Thymus (tissue), 11 donors: ENCODE measurements at regions not wholly inside any gene's neighbourhood (a gene's known extent, or its start where the extent isn't known, plus 50 kb on each side); places are given as distances from the start of the nearest gene placed in this dataset.
"Not testable (repeated sequence)": the region's sequence is repeated elsewhere in the genome, so short reads cannot be mapped to it uniquely, and the experiment has no call there.

ENCODE experiments used
- DNase-seq, 9 donors: peaks; one replicate each; pipeline ENCODE4 v3.0.0-alpha.2; 2013; ENCODE audit warnings: low spot score in 9 of 9, low read depth in 6 of 9, missing footprints in 1 of 9
- H3K27ac ChIP-seq, 2 donors: one replicate each; pipeline ENCODE4 v1.5.1; 2013; ENCODE audit warnings: control low read depth in 1 of 2, low read depth in 1 of 2, low read length in 1 of 2, mild to moderate bottlenecking in 1 of 2, moderate library complexity in 1 of 2
- H3K27me3 ChIP-seq, 2 donors: one replicate each; pipeline ENCODE4 v1.5.1; 2013; ENCODE audit warnings: low read length in 1 of 2; ENCODE audit not compliant: control insufficient read depth in 2 of 2, insufficient read depth in 1 of 2
- H3K36me3 ChIP-seq, 2 donors: one replicate each; pipeline ENCODE4 v1.5.1; 2013; ENCODE audit warnings: low read length in 1 of 2, mild to moderate bottlenecking in 1 of 2, moderate library complexity in 1 of 2; ENCODE audit not compliant: control insufficient read depth in 2 of 2, insufficient read depth in 2 of 2
- H3K4me1 ChIP-seq, 2 donors: one replicate each; pipeline ENCODE4 v1.5.1; 2013; ENCODE audit warnings: low read length in 2 of 2; ENCODE audit not compliant: control insufficient read depth in 2 of 2, insufficient read depth in 2 of 2
- H3K4me3 ChIP-seq, 2 donors: one replicate each; pipeline ENCODE4 v1.5.1; 2013; ENCODE audit warnings: low read length in 2 of 2, control low read depth in 1 of 2, mild to moderate bottlenecking in 1 of 2
- H3K9me3 ChIP-seq, 2 donors: one replicate each; pipeline ENCODE4 v1.5.1; 2013; ENCODE audit warnings: low read length in 1 of 2, mild to moderate bottlenecking in 1 of 2; ENCODE audit not compliant: control insufficient read depth in 2 of 2, insufficient read depth in 1 of 2
- WGBS: extraction: QIAGEN DNeasy Blood & Tissue Kit; methylation state at CpG from one replicate; pipeline ENCODE4 v1.1.7; 2013; 5-methylcytosine and 5-hydroxymethylcytosine counted together
- donor health status: healthy.

DNA sequence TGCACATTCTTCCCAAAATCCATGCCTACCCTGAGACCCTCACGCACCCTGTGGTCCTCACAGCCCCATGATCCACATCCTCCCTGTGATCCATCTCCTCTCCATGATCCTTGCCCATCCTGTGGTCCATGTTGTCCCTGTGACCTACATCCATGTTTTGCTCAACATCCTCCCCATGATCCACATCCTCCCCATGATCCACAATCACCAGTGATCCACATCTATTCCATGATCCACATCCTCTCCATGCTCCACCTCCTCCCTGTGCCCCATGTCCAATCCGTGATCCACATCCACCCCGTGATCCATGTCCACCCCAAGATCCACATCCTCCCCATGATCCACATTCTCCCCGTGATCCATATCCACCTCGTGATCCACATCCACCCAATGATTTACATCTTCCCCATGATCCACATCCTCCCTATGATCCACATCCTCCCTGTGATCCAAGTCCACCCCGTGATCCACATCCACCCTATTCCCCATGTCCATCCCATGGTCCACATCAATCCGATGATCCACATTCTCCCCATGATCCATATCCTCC lies 281.2 kb downstream of the MYCN start:
- no peak for DNase-seq
- WGBS: 83% methylated on average over 7 of the region's 7 CpGs
- Histone ChIP-seq H3K36me3 (no peaks in the 10 kb centered on the region), H3K27ac (no peak overlapping the region), H3K4me3 (no peak overlapping the region), H3K9me3 (no peaks in the 10 kb centered on the region), H3K27me3 (no peaks in the 10 kb centered on the region), H3K4me1 (no peaks in the 10 kb centered on the region)

DNA sequence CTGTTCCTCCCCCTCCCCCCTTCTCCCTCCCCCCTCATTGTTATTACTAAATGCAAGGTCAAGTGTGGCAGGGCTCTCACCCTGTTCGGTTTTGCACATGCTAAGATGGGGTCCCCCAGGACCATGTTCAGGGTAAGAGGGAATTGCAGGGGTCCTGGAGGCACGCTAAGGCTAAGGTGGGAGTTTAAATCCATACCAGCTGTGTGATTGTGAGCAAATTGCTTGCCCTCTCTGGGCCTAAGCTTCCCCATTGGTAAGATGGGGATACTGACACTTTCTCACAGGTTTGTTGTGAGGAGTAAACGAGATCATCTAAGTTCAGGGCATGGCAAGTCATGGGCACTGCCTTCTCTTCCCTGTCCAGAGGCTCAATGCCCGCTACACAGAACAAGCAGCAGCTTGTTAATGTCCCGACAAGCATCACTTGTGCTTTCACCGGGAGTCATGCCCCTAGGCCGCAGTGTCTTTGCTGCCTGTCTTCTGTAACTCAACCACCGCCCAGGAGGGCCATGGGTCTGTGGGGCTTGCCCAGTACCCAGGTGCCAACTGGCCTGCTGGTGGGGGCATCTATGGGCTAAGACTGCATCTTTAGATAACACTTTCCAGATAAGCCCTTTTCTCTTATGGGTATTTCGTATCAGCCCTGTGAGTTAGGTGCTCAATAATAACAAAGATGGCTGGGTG lies 279.1 kb downstream of the MYCN start:
- no peaks in the 10 kb centered on the region for H3K36me3 ChIP-seq
- no peaks in the 10 kb centered on the region for H3K4me1 ChIP-seq
- no peak overlapping the region for H3K27ac ChIP-seq
- WGBS: 96% methylated on average over 9 of the region's 9 CpGs
- DNase-seq: no peak
- H3K9me3 ChIP-seq: no peaks in the 10 kb centered on the region
- H3K27me3 ChIP-seq: no peaks in the 10 kb centered on the region
- H3K4me3 ChIP-seq: no peak overlapping the region

DNA sequence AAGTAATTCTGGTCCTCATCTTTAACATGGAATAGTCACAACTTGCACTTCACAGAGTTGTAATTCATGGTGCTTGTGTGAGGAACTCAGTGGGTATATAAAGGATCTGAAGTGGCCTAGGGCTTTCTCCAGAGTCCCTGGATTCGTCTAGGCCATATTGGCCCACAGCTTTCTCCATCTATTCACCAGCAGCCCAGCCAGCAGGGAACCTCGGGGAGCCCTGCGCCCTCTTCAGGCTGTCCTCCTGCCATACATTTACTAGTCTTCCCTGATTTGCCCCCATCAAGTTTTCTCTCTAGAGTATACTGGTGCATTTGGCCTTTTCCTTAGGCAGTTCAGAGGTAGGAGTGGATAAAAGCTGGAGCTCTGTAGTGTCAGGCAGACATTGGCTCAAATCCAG lies 278.3 kb downstream of the MYCN start:
- peak in 2 of 9 donors; percentile 4 to 12 for DNase-seq
- no peaks in the 10 kb centered on the region for H3K27me3 ChIP-seq
- H3K27ac ChIP-seq: no peak overlapping the region
- no peaks in the 10 kb centered on the region for H3K4me1 ChIP-seq
- H3K9me3 ChIP-seq: no peaks in the 10 kb centered on the region
- H3K36me3 ChIP-seq: no peaks in the 10 kb centered on the region
- 33% methylated on average over 3 of the region's 3 CpGs for WGBS
- H3K4me3 ChIP-seq: no peak overlapping the region

DNA sequence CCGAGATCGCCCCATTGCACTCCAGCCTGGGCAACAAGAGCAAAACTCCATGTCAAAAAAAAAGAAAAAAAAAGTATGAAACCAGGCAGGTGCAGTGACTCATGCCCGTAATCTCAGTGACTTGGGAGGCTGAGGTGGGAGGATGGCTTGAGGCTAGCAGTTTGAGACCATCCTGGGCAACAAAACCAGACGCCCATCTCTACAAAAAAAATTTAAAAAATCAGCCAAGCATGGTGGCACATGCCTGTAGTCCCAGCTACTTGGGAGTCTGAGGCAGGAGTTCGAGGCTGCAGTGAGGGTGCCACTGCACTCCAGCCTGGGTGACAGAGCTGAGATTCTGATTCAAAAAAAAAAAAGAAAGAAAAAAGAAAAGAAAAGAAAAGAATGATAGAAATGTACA lies 277.8 kb downstream of the MYCN start:
- H3K4me3 ChIP-seq: no peak overlapping the region
- H3K36me3 ChIP-seq: no peaks in the 10 kb centered on the region
- WGBS: 85% methylated on average over 5 of the region's 5 CpGs
- no peaks in the 10 kb centered on the region for H3K4me1 ChIP-seq
- no peaks in the 10 kb centered on the region for H3K9me3 ChIP-seq
- no peak overlapping the region for H3K27ac ChIP-seq
- H3K27me3 ChIP-seq: no peaks in the 10 kb centered on the region
- no peak for DNase-seq

DNA sequence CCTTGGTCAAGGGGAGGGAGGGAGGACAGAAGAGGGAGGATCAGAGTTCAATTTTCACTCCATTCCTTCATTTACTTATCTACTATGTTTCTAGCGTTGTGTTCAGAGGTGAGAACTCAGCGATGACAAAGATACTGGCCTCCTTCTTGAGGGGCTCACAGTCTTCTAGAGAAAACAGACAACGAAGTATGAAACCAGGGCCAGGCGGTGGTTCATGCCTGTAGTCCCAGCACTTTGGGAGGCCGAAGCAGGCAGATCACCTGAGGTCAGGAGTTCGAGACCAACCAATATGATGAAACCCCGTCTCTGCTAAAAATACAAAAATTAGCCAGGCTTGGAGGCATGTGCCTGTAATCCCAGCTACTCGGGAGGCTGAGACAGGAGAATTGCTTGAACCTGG lies 277.4 kb downstream of the MYCN start:
- WGBS: 96% methylated on average over 8 of the region's 8 CpGs
- H3K4me3 ChIP-seq, H3K4me1 ChIP-seq, DNase-seq, H3K27ac ChIP-seq, H3K27me3 ChIP-seq, H3K36me3 ChIP-seq, H3K9me3 ChIP-seq: not testable (repeated sequence)

DNA sequence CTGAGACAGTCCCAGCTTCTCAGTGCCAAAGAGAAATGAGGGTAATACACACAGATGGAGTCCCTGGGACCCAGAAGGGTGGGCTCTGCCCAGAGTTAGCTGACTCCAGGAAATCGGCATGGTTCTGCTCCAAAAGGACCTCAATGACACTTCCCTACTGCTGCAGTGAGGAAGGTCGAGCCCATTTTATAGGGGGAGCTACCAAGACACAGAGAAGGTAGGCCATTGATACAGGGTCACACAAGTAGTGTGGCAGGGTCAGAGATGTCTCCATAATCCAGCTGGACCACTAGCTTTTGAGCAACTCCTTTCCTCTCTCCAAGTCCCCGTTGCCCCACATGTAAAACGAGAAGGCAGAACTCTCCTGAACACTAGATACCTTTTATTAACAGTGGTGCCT lies 276.9 kb downstream of the MYCN start:
- Histone ChIP-seq H3K4me1 (no peaks in the 10 kb centered on the region), H3K27me3 (no peaks in the 10 kb centered on the region), H3K4me3 (no peak overlapping the region), H3K9me3 (no peaks in the 10 kb centered on the region), H3K36me3 (no peaks in the 10 kb centered on the region), H3K27ac (no peak overlapping the region)
- no peak for DNase-seq
- 89% methylated on average over 4 of the region's 4 CpGs for WGBS

DNA sequence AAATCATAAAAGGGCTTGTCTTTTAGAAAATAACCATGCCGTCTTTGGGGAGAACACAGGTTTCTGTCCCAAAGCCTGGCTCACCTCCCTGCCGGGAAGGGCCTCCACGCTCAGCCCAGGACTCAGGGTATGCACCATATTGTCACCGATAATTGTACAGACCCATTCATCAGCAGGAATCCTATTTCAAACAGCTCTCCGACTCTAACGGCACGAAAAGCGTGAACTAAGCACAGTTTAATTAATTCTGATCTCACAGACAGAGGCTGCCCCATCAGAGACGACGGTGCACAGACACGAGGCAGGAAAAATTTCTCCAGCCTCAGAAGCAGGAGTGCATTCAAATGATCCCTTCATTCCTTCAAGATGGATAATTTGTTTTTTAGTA lies 276.2 kb downstream of the MYCN start:
- Histone ChIP-seq H3K9me3 (no peaks in the 10 kb centered on the region), H3K4me1 (no peaks in the 10 kb centered on the region), H3K36me3 (no peaks in the 10 kb centered on the region), H3K27ac (no peak overlapping the region), H3K4me3 (no peak overlapping the region), H3K27me3 (no peaks in the 10 kb centered on the region)
- DNase-seq: no peak
- WGBS: 96% methylated on average over 11 of the region's 11 CpGs

DNA sequence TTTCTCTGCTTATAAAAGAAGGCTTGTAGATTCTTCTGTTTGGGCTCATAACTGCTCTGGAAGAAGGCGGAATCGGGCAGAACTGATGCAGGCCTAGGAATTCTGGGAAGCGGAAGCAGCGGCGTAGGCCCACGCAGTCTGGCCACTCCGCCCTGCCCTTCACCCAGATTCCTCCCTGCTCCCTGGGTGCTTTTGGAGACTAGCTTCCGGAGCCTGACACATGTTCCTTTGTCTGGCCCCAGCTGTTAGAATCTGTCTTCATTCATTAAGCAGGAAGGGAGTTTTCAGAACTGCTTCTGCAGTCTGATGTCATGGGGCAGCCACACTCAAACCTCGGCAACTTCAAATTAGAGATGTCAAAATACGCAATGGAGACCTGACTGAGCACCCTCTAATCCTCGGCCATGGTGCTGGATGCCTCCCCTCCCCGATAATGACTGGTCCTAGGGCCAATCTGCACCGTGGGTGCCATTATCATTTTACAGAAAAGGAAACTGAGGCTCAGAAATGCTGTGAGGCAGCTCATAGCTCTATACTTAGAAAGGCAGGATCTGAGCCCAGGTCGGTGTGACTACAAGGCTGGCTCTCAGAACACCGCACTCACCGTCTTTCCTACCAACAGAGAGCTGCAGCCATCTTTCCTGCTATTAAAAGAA lies 275.7 kb downstream of the MYCN start:
- 98% methylated on average over 16 of the region's 16 CpGs for WGBS
- no peak for DNase-seq
- no peaks in the 10 kb centered on the region for H3K27me3 ChIP-seq
- H3K4me1 ChIP-seq: no peaks in the 10 kb centered on the region
- H3K36me3 ChIP-seq: no peaks in the 10 kb centered on the region
- no peak overlapping the region for H3K4me3 ChIP-seq
- H3K27ac ChIP-seq: no peak overlapping the region
- H3K9me3 ChIP-seq: no peaks in the 10 kb centered on the region

DNA sequence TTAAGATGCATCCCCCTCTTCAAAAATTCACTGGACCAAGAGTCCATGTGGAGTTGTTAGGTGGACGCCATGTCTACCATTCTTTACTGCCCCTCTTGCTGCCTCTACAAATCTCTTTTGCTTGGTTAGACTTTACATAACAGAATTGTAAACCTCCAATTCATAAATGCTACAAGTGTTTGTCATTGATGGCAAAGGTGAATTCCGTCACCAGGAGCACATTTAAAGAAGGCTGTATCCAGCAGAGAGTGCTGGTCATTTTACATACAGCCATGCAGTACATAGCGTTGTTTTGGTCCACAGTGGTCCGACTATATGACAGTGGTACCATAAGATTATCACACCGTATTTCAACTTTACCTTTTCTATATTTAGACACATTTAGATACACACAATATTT lies 274.5 kb downstream of the MYCN start:
- H3K27me3 ChIP-seq: no peaks in the 10 kb centered on the region
- no peaks in the 10 kb centered on the region for H3K9me3 ChIP-seq
- H3K4me3 ChIP-seq: no peak overlapping the region
- H3K4me1 ChIP-seq: no peaks in the 10 kb centered on the region
- no peak overlapping the region for H3K27ac ChIP-seq
- 97% methylated on average over 5 of the region's 5 CpGs for WGBS
- no peaks in the 10 kb centered on the region for H3K36me3 ChIP-seq
- DNase-seq: no peak
